SK-N-SH (cell line): ENCODE measurements at regions not wholly inside any gene's neighbourhood (a gene's known extent, or its start where the extent isn't known, plus 50 kb on each side); places are given as distances from the start of the nearest gene placed in this dataset.

Source experiments
- CTCF ChIA-PET: fragments of 300-600, 350-600 bp; formaldehyde crosslinking; extraction: SDS; loops from one replicate; lab custom pipeline; 2021; lab: Yijun Ruan, JAX
- POLR2A ChIA-PET: fragments of 350-600 bp; sonication (Branson Sonifier 250); formaldehyde crosslinking; extraction: SDS; loops from one replicate; lab custom pipeline; 2020; ENCODE audit warnings: antibody characterized with exemption, inconsistent platforms; lab: Yijun Ruan, JAX
- DNase-seq: peaks from one replicate; pipeline ENCODE4 v3.0.0; 2012
- H2AFZ ChIP-seq: fragments of 200-600 bp; sonication (generic); 2 replicates; pipeline ENCODE4 v1.8.1; 2016; ENCODE audit warnings: antibody characterized with exemption, mild to moderate bottlenecking, low read depth
- H3F3A ChIP-seq: fragments of 200-600 bp; sonication (generic); replicated peaks from 2 replicates; pipeline ENCODE3; 2016; ENCODE audit warnings: antibody characterized with exemption, mild to moderate bottlenecking; ENCODE audit not compliant: insufficient read depth
- H3K27ac ChIP-seq, 2 experiments: fragments of 200-500 bp in 1 of 2; fragments of 200-600 bp in 1 of 2; sonication (Bioruptor generic) in 1 of 2; sonication (generic), shearing (Covaris generic) in 1 of 2; 2 replicates each; pipeline versions ENCODE4 v1.5.1 to v1.6.1; 2014 to 2016; ENCODE audit warnings: low read depth in 2 of 2, inconsistent platforms in 1 of 2, low read length in 1 of 2, mild to moderate bottlenecking in 1 of 2, mixed read lengths in 1 of 2
- H3K27me3 ChIP-seq: fragments of 200-600 bp; sonication (generic), shearing (Covaris generic); 2 replicates; pipeline ENCODE4 v1.6.1; 2016; ENCODE audit warnings: mixed run types; ENCODE audit not compliant: insufficient read depth
- H3K36me3 ChIP-seq, 2 experiments: fragments of 200-500 bp in 1 of 2; fragments of 200-600 bp in 1 of 2; sonication (Bioruptor generic) in 1 of 2; sonication (generic) in 1 of 2; replicated peaks in 1 of 2; 2 replicates each; pipeline versions ENCODE3 to v1.5.1; 2014 to 2016; ENCODE audit warnings: low read length in 1 of 2, mild to moderate bottlenecking in 1 of 2; ENCODE audit not compliant: insufficient read depth in 2 of 2, control insufficient read depth in 1 of 2
- H3K4me1 ChIP-seq, 2 experiments: fragments of 200-500 bp in 1 of 2; fragments of 200-600 bp in 1 of 2; sonication (Bioruptor generic) in 1 of 2; sonication (generic), shearing (Covaris generic) in 1 of 2; 2 replicates each; pipeline versions ENCODE4 v1.5.1 to v1.6.1; 2014 to 2016; ENCODE audit warnings: low read depth in 1 of 2, low read length in 1 of 2, mixed run types in 1 of 2; ENCODE audit not compliant: insufficient read depth in 2 of 2, control insufficient read depth in 1 of 2
- H3K4me2 ChIP-seq: fragments of 200-600 bp; sonication (generic), shearing (Covaris generic); 2 replicates; pipeline ENCODE4 v1.6.1; 2017; ENCODE audit warnings: mixed run types
- H3K4me3 ChIP-seq, 2 experiments: fragments of 200-500 bp in 1 of 2; fragments of 200-600 bp in 1 of 2; sonication (Bioruptor generic) in 1 of 2; sonication (generic), shearing (Covaris generic) in 1 of 2; 2 replicates each; pipeline versions ENCODE4 v1.5.1 to v1.8.1; 2014 to 2016; ENCODE audit warnings: low read depth in 2 of 2, inconsistent platforms in 1 of 2, low read length in 1 of 2, mild to moderate bottlenecking in 1 of 2, mixed read lengths in 1 of 2, moderate library complexity in 1 of 2
- H3K79me2 ChIP-seq: fragments of 200-600 bp; sonication (generic); 2 replicates; pipeline ENCODE4 v1.8.1; 2017; ENCODE audit warnings: mild to moderate bottlenecking; ENCODE audit not compliant: insufficient read depth
- H3K9ac ChIP-seq: fragments of 200-600 bp; sonication (generic); 2 replicates; pipeline ENCODE4 v1.6.1; 2017; ENCODE audit warnings: mixed run types
- H3K9me2 ChIP-seq: fragments of 200-600 bp; sonication (generic); 2 replicates; pipeline ENCODE4 v1.6.1; 2017; ENCODE audit warnings: mixed run types
- H3K9me3 ChIP-seq: fragments of 200-600 bp; sonication (generic); 2 replicates; pipeline ENCODE4 v1.6.1; 2017; ENCODE audit warnings: mixed run types, mild to moderate bottlenecking, moderate library complexity
- H4K20me1 ChIP-seq: fragments of 200-600 bp; sonication (generic); 2 replicates; pipeline ENCODE4 v1.6.1; 2017; ENCODE audit warnings: mild to moderate bottlenecking, mixed run types; ENCODE audit not compliant: insufficient read depth
- CTCF ChIP-seq: fragments of 200-600 bp; sonication (generic); IDR thresholded peaks from 2 replicates; pipeline ENCODE4 v1.6.1; 2017; ENCODE audit warnings: antibody characterized with exemption, mild to moderate bottlenecking, moderate library complexity
- ELF1 ChIP-seq: IDR thresholded peaks from 2 replicates; pipeline ENCODE4 v1.4.0; 2012
- EZH2phosphoT487 ChIP-seq: fragments of 200-600 bp; sonication (generic); IDR thresholded peaks from 2 replicates; pipeline ENCODE4 v1.6.1; 2017; ENCODE audit warnings: low read depth, mixed run types, mild to moderate bottlenecking, antibody characterized with exemption, moderate library complexity, borderline replicate concordance
- FOSL2 ChIP-seq: IDR thresholded peaks from 2 replicates; pipeline ENCODE4 v1.4.0; 2012; ENCODE audit warnings: low read depth, mild to moderate bottlenecking, moderate library complexity, borderline replicate concordance
- FOXJ3 ChIP-seq: sonication (generic); formaldehyde crosslinking; IDR thresholded peaks from 2 replicates; pipeline ENCODE4 v1.5.1; 2020; ENCODE audit warnings: mild to moderate bottlenecking, missing genetic modification reagents
- GABPA ChIP-seq: IDR thresholded peaks from 2 replicates; pipeline ENCODE4 v1.4.0; 2012; ENCODE audit warnings: low read depth, mild to moderate bottlenecking
- JUND ChIP-seq: IDR thresholded peaks from 2 replicates; pipeline ENCODE4 v1.4.0; 2012
- MEF2A ChIP-seq: IDR thresholded peaks from 2 replicates; pipeline ENCODE4 v1.4.0; 2012; ENCODE audit warnings: low read depth, borderline replicate concordance
- PBX3 ChIP-seq: IDR thresholded peaks from 2 replicates; pipeline ENCODE4; 2012
- RAD21 ChIP-seq: IDR thresholded peaks from 2 replicates; pipeline ENCODE4 v1.6.1; 2012; ENCODE audit warnings: mild to moderate bottlenecking, low read length
- RCOR1 ChIP-seq: fragments of 150-350 bp; IDR thresholded peaks from 2 replicates; pipeline ENCODE4 v1.6.1; 2017; ENCODE audit warnings: antibody characterized with exemption, low read length
- REST ChIP-seq: IDR thresholded peaks from 2 replicates; pipeline ENCODE4 v1.6.1; 2012; ENCODE audit warnings: mild to moderate bottlenecking, low read depth, low read length, moderate library complexity
- SIN3A ChIP-seq: IDR thresholded peaks from 2 replicates; pipeline ENCODE4 v1.6.1; 2012; ENCODE audit warnings: low read depth, mild to moderate bottlenecking, low read length, moderate library complexity, borderline replicate concordance
- TAF1 ChIP-seq: IDR thresholded peaks from 2 replicates; pipeline ENCODE4 v1.6.1; 2012; ENCODE audit warnings: low read depth, mild to moderate bottlenecking, low read length, moderate library complexity, borderline replicate concordance
- TEAD4 ChIP-seq: IDR thresholded peaks from 2 replicates; pipeline ENCODE4 v1.4.0; 2012; ENCODE audit warnings: mild to moderate bottlenecking, borderline replicate concordance; ENCODE audit not compliant: insufficient read depth
- USF1 ChIP-seq: IDR thresholded peaks from 2 replicates; pipeline ENCODE4 v1.4.0; 2012; ENCODE audit warnings: low read depth, borderline replicate concordance
- USF2 ChIP-seq: fragments of 150-350 bp; IDR thresholded peaks from 2 replicates; pipeline ENCODE4 v1.6.1; 2017; ENCODE audit warnings: antibody characterized with exemption, low read length, low read depth, borderline replicate concordance
- ZBTB33 ChIP-seq: IDR thresholded peaks from 2 replicates; pipeline ENCODE4 v1.4.0; 2012; ENCODE audit warnings: low read depth, borderline replicate concordance
- WGBS: methylation state at CpG from one replicate; pipeline ENCODE4 v1.1.6; 2017; ENCODE audit warnings: low lambda C conversion rate; 5-methylcytosine and 5-hydroxymethylcytosine counted together

GRCh38 chr2:48883661-48884060 is 128.1 kb upstream of the LHCGR start:
- CTCF ChIA-PET: interaction anchor here (1.2 kb wide), 1 partner anchor 17 kb away, joined by 4 read pairs; no protein-coding TSS in a partner anchor
- Histone ChIP-seq H3K27ac (no peak overlapping the region), H3F3A (no peaks in the 10 kb centered on the region), H3K4me2 (no peak overlapping the region), H3K9me3 (no peaks in the 10 kb centered on the region), H3K9me2 (no peaks in the 10 kb centered on the region)
- WGBS: 41% methylated on average over 6 of the region's 6 CpGs
- TF ChIP-seq USF2 (no peak), REST (no peak), EZH2phosphoT487 (no peak), JUND (no peak), FOSL2 (no peak), CTCF (no peak), TAF1 (no peak), PBX3 (no peak), RAD21 (no peak), ELF1 (no peak), MEF2A (no peak), TEAD4 (no peak), USF1 (no peak), RCOR1 (no peak), SIN3A (no peak), GABPA (no peak), FOXJ3 (CRISPR knock-in tag) (no peak), ZBTB33 (no peak)
- TF ChIP-seq, all 33 proteins: peak for 0
- no peak for DNase-seq
- no peak overlapping the region for H3K4me3 ChIP-seq
- H3K9ac ChIP-seq: no peak overlapping the region
- H3K4me1 ChIP-seq: no peaks in the 10 kb centered on the region
- H3K79me2 ChIP-seq: no peaks in the 10 kb centered on the region
- no peaks in the 10 kb centered on the region for H3K36me3 ChIP-seq
- POLR2A ChIA-PET: no interaction called here
- no peaks in the 10 kb centered on the region for H4K20me1 ChIP-seq
- H3K27me3 ChIP-seq: no peaks in the 10 kb centered on the region
- no peak overlapping the region for H2AFZ ChIP-seq
